WTC11 (cell line): ENCODE measurements at regions not wholly inside any gene's neighbourhood (a gene's known extent, or its start where the extent isn't known, plus 50 kb on each side); places are given as distances from the start of the nearest gene placed in this dataset.

Experiments
- ATAC-seq: fragments of 200-7000 bp; cut with Tn5 transposase; 2 replicates; pipeline ENCODE4 v1.10.0; 2021; ENCODE audit warnings: mild to moderate bottlenecking, moderate library complexity
- CTCF ChIA-PET: fragments of 300-600 bp; sonication (Branson Sonifier 250); formaldehyde crosslinking; loops from one replicate; lab custom pipeline; 2021; ENCODE audit warnings: antibody characterized with exemption; lab: Charles Lee
- POLR2A ChIA-PET: fragments of 350-600 bp; sonication (Branson Sonifier 250); formaldehyde crosslinking; loops from one replicate; lab custom pipeline; 2021; ENCODE audit warnings: antibody characterized with exemption; lab: Charles Lee
- DNase-seq: peaks from one replicate; pipeline ENCODE4 v3.0.0; 2021; ENCODE audit warnings: low spot score
- H3K27ac Mint-ChIP-seq: 2 replicates; pipeline ENCODE4 v1.8.0; 2021; ENCODE audit warnings: mixed read lengths
- H3K27me3 Mint-ChIP-seq: 2 replicates; pipeline ENCODE4 v1.8.0; 2021; ENCODE audit warnings: low read depth, mild to moderate bottlenecking, moderate library complexity, mixed read lengths
- H3K36me3 Mint-ChIP-seq: 2 replicates; pipeline ENCODE4 v1.8.0; 2021; ENCODE audit warnings: mixed read lengths
- H3K4me1 Mint-ChIP-seq: 2 replicates; pipeline ENCODE4 v1.8.0; 2022; ENCODE audit warnings: mixed read lengths
- H3K4me3 Mint-ChIP-seq: 2 replicates; pipeline ENCODE4 v1.8.0; 2021; ENCODE audit warnings: mild to moderate bottlenecking, moderate library complexity, mixed read lengths
- H3K9me3 Mint-ChIP-seq: 2 replicates; pipeline ENCODE4 v1.8.0; 2021; ENCODE audit warnings: mixed read lengths
- AR ChIP-seq: fragments of 250-450 bp; sonication (Bioruptor Pico); IDR thresholded peaks from 2 replicates; pipeline ENCODE4 v1.9.0; 2021; ENCODE audit warnings: mild to moderate bottlenecking
- ATF1 ChIP-seq: sonication (generic); formaldehyde crosslinking; IDR thresholded peaks from 2 replicates; pipeline ENCODE4 v1.8.1; 2023; ENCODE audit warnings: mild to moderate bottlenecking, moderate library complexity, missing genetic modification reagents
- ATF2 ChIP-seq: sonication (generic); formaldehyde crosslinking; IDR thresholded peaks from 2 replicates; pipeline ENCODE4 v1.8.1; 2022; ENCODE audit warnings: low read depth, missing genetic modification reagents, borderline replicate concordance
- ATF3 ChIP-seq: sonication (generic); formaldehyde crosslinking; conservative IDR thresholded peaks from 2 replicates; pipeline ENCODE4 v1.8.1; 2022; ENCODE audit warnings: mild to moderate bottlenecking, missing genetic modification reagents
- ELF4 ChIP-seq: sonication (generic); formaldehyde crosslinking; IDR thresholded peaks from 2 replicates; pipeline ENCODE4 v1.8.1; 2022; ENCODE audit warnings: low read depth, mild to moderate bottlenecking, moderate library complexity, missing genetic modification reagents
- FOXJ3 ChIP-seq: sonication (generic); formaldehyde crosslinking; IDR thresholded peaks from 2 replicates; pipeline ENCODE4 v1.9.0; 2021; ENCODE audit warnings: missing genetic modification reagents, mild to moderate bottlenecking, borderline replicate concordance
- FOXK1 ChIP-seq: sonication (generic); formaldehyde crosslinking; IDR thresholded peaks from 2 replicates; pipeline ENCODE4 v1.8.0; 2022; ENCODE audit warnings: mild to moderate bottlenecking, moderate library complexity, missing genetic modification reagents
- FOXP1 ChIP-seq: sonication (generic); formaldehyde crosslinking; IDR thresholded peaks from 2 replicates; pipeline ENCODE4 v1.8.0; 2022; ENCODE audit warnings: missing genetic modification reagents, mild to moderate bottlenecking, moderate library complexity, borderline replicate concordance
- HMGXB4 ChIP-seq: sonication (generic); formaldehyde crosslinking; IDR thresholded peaks from 2 replicates; pipeline ENCODE4 v1.8.1; 2023; ENCODE audit warnings: mild to moderate bottlenecking, moderate library complexity, missing genetic modification reagents
- JUN ChIP-seq: sonication (generic); formaldehyde crosslinking; IDR thresholded peaks from 2 replicates; pipeline ENCODE4 v1.8.0; 2023; ENCODE audit warnings: mild to moderate bottlenecking, missing genetic modification reagents
- KAT7 ChIP-seq: sonication (generic); formaldehyde crosslinking; IDR thresholded peaks from 2 replicates; pipeline ENCODE4 v1.8.1; 2023; ENCODE audit warnings: missing genetic modification reagents, mild to moderate bottlenecking, borderline replicate concordance
- MAX ChIP-seq: sonication (generic); formaldehyde crosslinking; IDR thresholded peaks from 2 replicates; pipeline ENCODE4 v1.8.0; 2022; ENCODE audit warnings: mild to moderate bottlenecking, missing genetic modification reagents
- MLX ChIP-seq: sonication (generic); formaldehyde crosslinking; IDR thresholded peaks from 2 replicates; pipeline ENCODE4 v1.8.1; 2023; ENCODE audit warnings: mild to moderate bottlenecking, missing genetic modification reagents, moderate library complexity
- MXD4 ChIP-seq: fragments of 250-450 bp; sonication (Bioruptor Pico); IDR thresholded peaks from 2 replicates; pipeline ENCODE4 v1.8.0; 2021; ENCODE audit warnings: mild to moderate bottlenecking, moderate library complexity, borderline replicate concordance
- NFE2L1 ChIP-seq: sonication (generic); formaldehyde crosslinking; IDR thresholded peaks from 2 replicates; pipeline ENCODE4 v1.8.1; 2023; ENCODE audit warnings: missing genetic modification reagents
- NR2C2 ChIP-seq: sonication (generic); formaldehyde crosslinking; IDR thresholded peaks from 2 replicates; pipeline ENCODE4 v1.8.0; 2022; ENCODE audit warnings: mild to moderate bottlenecking, missing genetic modification reagents
- OVOL2 ChIP-seq: fragments of 250-450 bp; sonication (Bioruptor Pico); IDR thresholded peaks from 2 replicates; pipeline ENCODE4 v1.9.0; 2021; ENCODE audit warnings: mild to moderate bottlenecking, borderline replicate concordance
- PRRX2 ChIP-seq: fragments of 250-450 bp; sonication (Bioruptor Pico); IDR thresholded peaks from 2 replicates; pipeline ENCODE4 v1.8.0; 2021; ENCODE audit warnings: mild to moderate bottlenecking
- RELA ChIP-seq: sonication (generic); formaldehyde crosslinking; IDR thresholded peaks from 2 replicates; pipeline ENCODE4 v1.8.1; 2022; ENCODE audit warnings: missing genetic modification reagents, mild to moderate bottlenecking, borderline replicate concordance
- USF2 ChIP-seq: sonication (generic); formaldehyde crosslinking; IDR thresholded peaks from 2 replicates; pipeline ENCODE4 v1.8.1; 2023; ENCODE audit warnings: mild to moderate bottlenecking, missing genetic modification reagents, moderate library complexity
- ZNF671 ChIP-seq: fragments of 250-450 bp; sonication (Bioruptor Pico); IDR thresholded peaks from 2 replicates; pipeline ENCODE4 v1.8.0; 2021; ENCODE audit warnings: mild to moderate bottlenecking

- peaks cover 49% of the 10 kb centered on the region for H3K4me1 Mint-ChIP-seq
- ChIA-PET POLR2A (no interaction called here), CTCF (interaction anchor here (0.7 to 1.3 kb wide), 4 partner anchors 99 to 562 kb away, joined by 3 to 4 read pairs (median 3); no protein-coding TSS in a partner anchor)
- H3K36me3 Mint-ChIP-seq = no peaks in the 10 kb centered on the region
- ATAC-seq (no peak), DNase-seq (no peak)
- peaks cover 4% of the 10 kb centered on the region; the same call in 1 of the 2 replicates for H3K9me3 Mint-ChIP-seq
- peak overlapping the region; percentile 71; the same call in 1 of the 2 replicates for H3K27ac Mint-ChIP-seq
- peaks cover 8% of the 10 kb centered on the region for H3K27me3 Mint-ChIP-seq
- H3K4me3 Mint-ChIP-seq = no peak overlapping the region
- TF ChIP-seq FOXJ3 (no peak), MAX (CRISPR knock-in tag) (no peak), OVOL2 (CRISPR knock-in tag) (no peak), AR (CRISPR knock-in tag) (no peak), ATF3 (CRISPR knock-in tag) (no peak), MXD4 (CRISPR knock-in tag) (no peak), JUN (no peak), ZNF671 (CRISPR knock-in tag) (no peak), NR2C2 (CRISPR knock-in tag) (no peak), NFE2L1 (CRISPR knock-in tag) (no peak), USF2 (CRISPR knock-in tag) (no peak), MLX (CRISPR knock-in tag) (no peak)
These were observed 360.1 kb downstream of the SHQ1 start for GRCh38 chr3:72487946-72488737.

- Mint-ChIP-seq H3K36me3 (no peaks in the 10 kb centered on the region), H3K27ac (no peak overlapping the region), H3K4me3 (no peak overlapping the region), H3K4me1 (peaks cover 54% of the 10 kb centered on the region), H3K27me3 (peaks cover 8% of the 10 kb centered on the region), H3K9me3 (peaks cover 4% of the 10 kb centered on the region; the same call in 1 of the 2 replicates)
- CTCF ChIA-PET = interaction anchor here (0.6 to 1.0 kb wide), 4 partner anchors 39 to 561 kb away, joined by 3 to 6 read pairs (median 4); no protein-coding TSS in a partner anchor
- POLR2A ChIA-PET = no interaction called here
- DNase-seq (no peak), ATAC-seq (peak; percentile 29; the same call in 1 of the 2 replicates)
- TF ChIP-seq HMGXB4 (no peak), ATF2 (no peak), ELF4 (CRISPR knock-in tag) (no peak), FOXK1 (CRISPR knock-in tag) (no peak), NFE2L1 (CRISPR knock-in tag) (no peak), FOXP1 (no peak), KAT7 (no peak), AR (CRISPR knock-in tag) (no peak), RELA (CRISPR knock-in tag) (no peak), ATF1 (CRISPR knock-in tag) (no peak), PRRX2 (CRISPR knock-in tag) (no peak)
These were observed 361.0 kb downstream of the SHQ1 start for GRCh38 chr3:72487078-72487765.
